ENCODE measurements at regions not wholly inside any gene's neighbourhood (a gene's known extent, or its start where the extent isn't known, plus 50 kb on each side); places are given as distances from the start of the nearest gene placed in this dataset.

- TF ChIP-seq CTCF (IDR thresholded peaks at IDR 0.05; ENCODE audit: insufficient read depth, low read length), result no peak
- no peak for TF ChIP-seq REST (IDR thresholded peaks at IDR 0.05; ENCODE audit: insufficient replicate concordance, low read depth)
- no peak for TF ChIP-seq POLR2AphosphoS5 (IDR thresholded peaks at IDR 0.05; ENCODE audit: low read depth)
Measured at GRCh38 chr6:8335381-8335780, 100.0 kb downstream of the SLC35B3 start.

Data from HL-60 (cell line).